ENCODE measurements at regions not wholly inside any gene's neighbourhood (a gene's known extent, or its start where the extent isn't known, plus 50 kb on each side); places are given as distances from the start of the nearest gene placed in this dataset.

DNA sequence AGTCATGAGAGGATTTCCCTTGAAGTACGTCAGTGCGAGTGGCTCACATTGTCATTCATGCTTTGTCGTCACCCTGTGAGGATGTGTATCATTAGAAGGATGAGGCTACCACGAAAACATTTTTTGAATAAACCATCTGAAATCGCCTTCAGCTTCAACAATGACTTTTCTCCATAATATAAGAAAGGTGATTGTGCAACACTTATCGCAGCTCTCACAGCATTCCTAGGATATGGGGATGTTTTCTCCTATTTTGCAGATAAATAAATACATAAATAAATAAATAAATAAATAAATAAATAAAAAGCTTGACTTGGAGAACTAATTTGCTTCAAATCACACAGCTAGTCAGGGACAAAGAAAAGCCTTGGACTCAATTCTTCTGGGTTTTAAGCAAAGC is 326.5 kb downstream of the FOXA2 start:
- TF ChIP-seq POLR2A (IDR thresholded peaks at IDR 0.05; ENCODE audit: low read depth, low read length) (no peak), TAF1 (IDR thresholded peaks at IDR 0.05; ENCODE audit: low read depth, low read length) (no peak), POLR2AphosphoS5 (IDR thresholded peaks at IDR 0.05; ENCODE audit: low read depth, low read length) (no peak), PAX5 (IDR thresholded peaks at IDR 0.05; ENCODE audit: insufficient read depth, low read length, severe bottlenecking) (no peak)
